ENCODE measurements at regions not wholly inside any gene's neighbourhood (a gene's known extent, or its start where the extent isn't known, plus 50 kb on each side); places are given as distances from the start of the nearest gene placed in this dataset.
"Not testable (repeated sequence)": the region's sequence is repeated elsewhere in the genome, so short reads cannot be mapped to it uniquely, and the experiment has no call there.

DNA sequence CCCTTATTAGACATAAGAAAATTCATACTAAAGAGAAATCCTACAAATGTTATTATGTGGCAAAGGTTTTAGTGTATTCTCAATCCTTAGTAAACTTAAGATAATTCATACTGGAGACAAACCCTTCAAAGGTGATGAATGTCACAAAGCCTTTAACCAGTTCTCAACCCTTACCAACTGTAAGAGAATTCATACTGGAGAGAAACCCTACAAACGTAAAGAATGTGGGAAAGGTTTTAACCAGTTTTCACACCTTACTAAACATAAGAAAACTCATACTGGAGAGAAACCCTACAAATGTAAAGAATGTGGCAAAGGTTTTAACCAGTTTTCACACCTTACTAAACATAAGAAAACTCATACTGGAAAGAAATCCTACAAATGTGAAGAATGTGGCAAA, 93.2 kb downstream of the ZNF680 start:
- Histone ChIP-seq H3K4me2 (ENCODE audit: low read length) (no peak overlapping the region), H3K27ac (ENCODE audit: low read depth, low read length, poor library complexity, severe bottlenecking) (no peak overlapping the region), H3K4me1 (ENCODE audit: insufficient read depth, low read length, poor library complexity, severe bottlenecking) (no peaks in the 10 kb centered on the region), H2AFZ (ENCODE audit: low read length) (no peak overlapping the region), H3K9me2 (ENCODE audit: insufficient read depth, low read length) (no peaks in the 10 kb centered on the region; the same call in 1 of the 2 replicates), H3K36me3 (ENCODE audit: insufficient read depth, low read length) (no peaks in the 10 kb centered on the region), H4K20me1 (ENCODE audit: insufficient read depth, low read length) (no peaks in the 10 kb centered on the region), H3K4me3 (ENCODE audit: low read depth, low read length, poor library complexity, severe bottlenecking) (no peak overlapping the region), H3K9me3 (ENCODE audit: low read length) (no peaks in the 10 kb centered on the region), H3K79me2 (ENCODE audit: insufficient read depth, low read depth, low read length) (no peaks in the 10 kb centered on the region)
- POLR2A ChIA-PET, result interaction anchor here (0.6 kb wide), 1 partner anchor 34 kb away, joined by 3 read pairs; no protein-coding TSS in a partner anchor
- TF ChIP-seq EZH2phosphoT487 (IDR thresholded peaks at IDR 0.05; ENCODE audit: borderline replicate concordance, low read depth, low read length), result no peak
- TF ChIP-seq, protein P1, sequence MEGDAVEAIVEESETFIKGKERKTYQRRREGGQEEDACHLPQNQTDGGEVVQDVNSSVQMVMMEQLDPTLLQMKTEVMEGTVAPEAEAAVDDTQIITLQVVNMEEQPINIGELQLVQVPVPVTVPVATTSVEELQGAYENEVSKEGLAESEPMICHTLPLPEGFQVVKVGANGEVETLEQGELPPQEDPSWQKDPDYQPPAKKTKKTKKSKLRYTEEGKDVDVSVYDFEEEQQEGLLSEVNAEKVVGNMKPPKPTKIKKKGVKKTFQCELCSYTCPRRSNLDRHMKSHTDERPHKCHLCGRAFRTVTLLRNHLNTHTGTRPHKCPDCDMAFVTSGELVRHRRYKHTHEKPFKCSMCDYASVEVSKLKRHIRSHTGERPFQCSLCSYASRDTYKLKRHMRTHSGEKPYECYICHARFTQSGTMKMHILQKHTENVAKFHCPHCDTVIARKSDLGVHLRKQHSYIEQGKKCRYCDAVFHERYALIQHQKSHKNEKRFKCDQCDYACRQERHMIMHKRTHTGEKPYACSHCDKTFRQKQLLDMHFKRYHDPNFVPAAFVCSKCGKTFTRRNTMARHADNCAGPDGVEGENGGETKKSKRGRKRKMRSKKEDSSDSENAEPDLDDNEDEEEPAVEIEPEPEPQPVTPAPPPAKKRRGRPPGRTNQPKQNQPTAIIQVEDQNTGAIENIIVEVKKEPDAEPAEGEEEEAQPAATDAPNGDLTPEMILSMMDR (conservative IDR thresholded peaks at IDR 0.05; ENCODE audit: low read length), result no peak
- no TSS peak for BruUV-seq (replicated peaks)
- CTCF ChIA-PET (ENCODE audit: unreplicated experiment), result no interaction called here
- DNase-seq (ENCODE audit: low spot score), result no peak
- intact Hi-C loops (cut with micrococcal nuclease; ENCODE audit: unreplicated experiment), result no loop called here

- Histone ChIP-seq H3K4me3 (ENCODE audit: low read depth, low read length, poor library complexity, severe bottlenecking) (no peak overlapping the region), H3K27ac (ENCODE audit: low read depth, low read length, poor library complexity, severe bottlenecking) (no peak overlapping the region), H3K9me3 (ENCODE audit: low read length) (no peaks in the 10 kb centered on the region), H2AFZ (ENCODE audit: low read length) (no peak overlapping the region), H3K4me2 (ENCODE audit: low read length) (no peak overlapping the region), H3K36me3 (ENCODE audit: insufficient read depth, low read length) (no peaks in the 10 kb centered on the region), H3K4me1 (ENCODE audit: insufficient read depth, low read length, poor library complexity, severe bottlenecking) (no peaks in the 10 kb centered on the region), H3K9me2 (ENCODE audit: insufficient read depth, low read length) (no peaks in the 10 kb centered on the region; the same call in 1 of the 2 replicates), H3K79me2 (ENCODE audit: insufficient read depth, low read depth, low read length) (no peaks in the 10 kb centered on the region), H4K20me1 (ENCODE audit: insufficient read depth, low read length) (no peaks in the 10 kb centered on the region)
- intact Hi-C loops (cut with micrococcal nuclease; ENCODE audit: unreplicated experiment), result no loop called here
- BruUV-seq (replicated peaks), result no TSS peak
- DNase-seq (ENCODE audit: low spot score), result no peak
- ChIA-PET CTCF (ENCODE audit: unreplicated experiment) (no interaction called here), POLR2A (no interaction called here)
- no peak for TF ChIP-seq EZH2phosphoT487 (IDR thresholded peaks at IDR 0.05; ENCODE audit: borderline replicate concordance, low read depth, low read length)
- TF ChIP-seq, protein P1 (conservative IDR thresholded peaks at IDR 0.05; ENCODE audit: low read length), result no peak
Measured at GRCh38 chr7:64465551-64465950, 97.3 kb downstream of the ZNF680 start.

GRCh38 chr7:64463636-64464375, 99.1 kb downstream of the ZNF680 start:
- CTCF ChIA-PET (ENCODE audit: unreplicated experiment), result no interaction called here
- Histone ChIP-seq H3K9me3 (ENCODE audit: low read length) (no peaks in the 10 kb centered on the region), H3K4me3 (ENCODE audit: low read depth, low read length, poor library complexity, severe bottlenecking) (no peak overlapping the region), H3K27ac (ENCODE audit: low read depth, low read length, poor library complexity, severe bottlenecking) (no peak overlapping the region), H2AFZ (ENCODE audit: low read length) (no peak overlapping the region), H3K9me2 (ENCODE audit: insufficient read depth, low read length) (no peaks in the 10 kb centered on the region; the same call in 1 of the 2 replicates), H3K4me1 (ENCODE audit: insufficient read depth, low read length, poor library complexity, severe bottlenecking) (no peaks in the 10 kb centered on the region), H3K36me3 (ENCODE audit: insufficient read depth, low read length) (no peaks in the 10 kb centered on the region), H3K4me2 (ENCODE audit: low read length) (no peak overlapping the region), H3K79me2 (ENCODE audit: insufficient read depth, low read depth, low read length) (no peaks in the 10 kb centered on the region), H4K20me1 (ENCODE audit: insufficient read depth, low read length) (no peaks in the 10 kb centered on the region)
- no peak for DNase-seq (ENCODE audit: low spot score)
- BruUV-seq (replicated peaks), result no TSS peak
- POLR2A ChIA-PET, result no interaction called here
- TF ChIP-seq EZH2phosphoT487 (IDR thresholded peaks at IDR 0.05; ENCODE audit: borderline replicate concordance, low read depth, low read length), result no peak
- TF ChIP-seq, protein P1 (conservative IDR thresholded peaks at IDR 0.05; ENCODE audit: low read length), result no peak
- intact Hi-C loops (cut with micrococcal nuclease; ENCODE audit: unreplicated experiment), result no loop called here

GRCh38 chr7:64459858-64460257, 103.0 kb downstream of the ZNF680 start:
- H2AFZ ChIP-seq (ENCODE audit: low read length); H3K9me2 ChIP-seq (ENCODE audit: insufficient read depth, low read length); BruUV-seq (replicated peaks); H3K27ac ChIP-seq (ENCODE audit: low read depth, low read length, poor library complexity, severe bottlenecking); intact Hi-C loops (cut with micrococcal nuclease; ENCODE audit: unreplicated experiment); H4K20me1 ChIP-seq (ENCODE audit: insufficient read depth, low read length); H3K4me1 ChIP-seq (ENCODE audit: insufficient read depth, low read length, poor library complexity, severe bottlenecking); H3K4me2 ChIP-seq (ENCODE audit: low read length); H3K79me2 ChIP-seq (ENCODE audit: insufficient read depth, low read depth, low read length); H3K36me3 ChIP-seq (ENCODE audit: insufficient read depth, low read length); H3K9me3 ChIP-seq (ENCODE audit: low read length); DNase-seq (ENCODE audit: low spot score); H3K4me3 ChIP-seq (ENCODE audit: low read depth, low read length, poor library complexity, severe bottlenecking); CTCF ChIA-PET (ENCODE audit: unreplicated experiment): not testable (repeated sequence)
- POLR2A ChIA-PET, result interaction anchor here (0.9 kb wide), 1 partner anchor 148 kb away, joined by 3 read pairs; no protein-coding TSS in a partner anchor
